ENCODE measurements at regions not wholly inside any gene's neighbourhood (a gene's known extent, or its start where the extent isn't known, plus 50 kb on each side); places are given as distances from the start of the nearest gene placed in this dataset.
A peak's percentile ranks its signal among the peaks of the same experiment; 100 is the strongest.

DNA sequence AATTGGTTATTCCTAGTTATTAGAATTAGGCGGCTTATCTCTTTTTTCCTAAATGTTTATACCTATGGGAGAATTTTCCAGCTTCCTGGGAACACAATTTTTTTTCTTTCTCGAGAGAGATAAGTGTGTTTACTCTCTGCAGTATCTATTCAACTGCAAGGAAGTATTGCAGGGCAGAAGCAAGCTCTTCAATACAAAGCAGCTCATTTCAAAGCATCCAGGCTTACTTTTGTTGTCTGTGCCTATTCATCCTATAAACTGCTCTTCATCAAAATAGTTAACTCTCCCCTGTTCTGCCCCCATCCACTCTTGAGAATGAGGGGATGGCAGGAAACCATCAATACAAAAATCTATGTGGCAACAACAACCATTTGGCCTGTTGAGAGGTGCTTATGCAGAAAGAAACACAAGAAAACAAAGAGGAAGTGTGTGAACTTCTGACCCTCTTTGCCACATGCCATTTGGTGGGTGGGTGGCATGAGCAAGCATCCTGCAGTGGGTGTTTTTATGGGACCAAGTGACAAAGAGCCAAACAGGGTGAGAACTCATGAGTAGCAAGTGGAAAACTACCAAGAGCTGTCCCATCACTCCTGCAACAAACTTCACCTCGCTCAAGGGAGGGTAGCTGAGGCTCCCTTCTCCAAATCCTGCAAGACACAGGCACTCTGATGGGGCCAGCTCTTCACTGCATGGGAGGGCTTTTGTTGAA lies 50.6 kb upstream of the MRPS6 start:
- Mint-ChIP-seq H3K9me3 (no peaks in the 10 kb centered on the region), H3K4me1 (ENCODE audit: unreplicated experiment) (peaks cover 9% of the 10 kb centered on the region), H3K27me3 (no peaks in the 10 kb centered on the region), H3K27ac (no peak overlapping the region), H3K4me3 (no peak overlapping the region), H3K36me3 (no peaks in the 10 kb centered on the region)
- DNase-seq (ENCODE audit: extremely low spot score, unreplicated experiment), result no peak
- TF ChIP-seq, protein P1, sequence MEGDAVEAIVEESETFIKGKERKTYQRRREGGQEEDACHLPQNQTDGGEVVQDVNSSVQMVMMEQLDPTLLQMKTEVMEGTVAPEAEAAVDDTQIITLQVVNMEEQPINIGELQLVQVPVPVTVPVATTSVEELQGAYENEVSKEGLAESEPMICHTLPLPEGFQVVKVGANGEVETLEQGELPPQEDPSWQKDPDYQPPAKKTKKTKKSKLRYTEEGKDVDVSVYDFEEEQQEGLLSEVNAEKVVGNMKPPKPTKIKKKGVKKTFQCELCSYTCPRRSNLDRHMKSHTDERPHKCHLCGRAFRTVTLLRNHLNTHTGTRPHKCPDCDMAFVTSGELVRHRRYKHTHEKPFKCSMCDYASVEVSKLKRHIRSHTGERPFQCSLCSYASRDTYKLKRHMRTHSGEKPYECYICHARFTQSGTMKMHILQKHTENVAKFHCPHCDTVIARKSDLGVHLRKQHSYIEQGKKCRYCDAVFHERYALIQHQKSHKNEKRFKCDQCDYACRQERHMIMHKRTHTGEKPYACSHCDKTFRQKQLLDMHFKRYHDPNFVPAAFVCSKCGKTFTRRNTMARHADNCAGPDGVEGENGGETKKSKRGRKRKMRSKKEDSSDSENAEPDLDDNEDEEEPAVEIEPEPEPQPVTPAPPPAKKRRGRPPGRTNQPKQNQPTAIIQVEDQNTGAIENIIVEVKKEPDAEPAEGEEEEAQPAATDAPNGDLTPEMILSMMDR (conservative IDR thresholded peaks at IDR 0.05), result no peak

DNA sequence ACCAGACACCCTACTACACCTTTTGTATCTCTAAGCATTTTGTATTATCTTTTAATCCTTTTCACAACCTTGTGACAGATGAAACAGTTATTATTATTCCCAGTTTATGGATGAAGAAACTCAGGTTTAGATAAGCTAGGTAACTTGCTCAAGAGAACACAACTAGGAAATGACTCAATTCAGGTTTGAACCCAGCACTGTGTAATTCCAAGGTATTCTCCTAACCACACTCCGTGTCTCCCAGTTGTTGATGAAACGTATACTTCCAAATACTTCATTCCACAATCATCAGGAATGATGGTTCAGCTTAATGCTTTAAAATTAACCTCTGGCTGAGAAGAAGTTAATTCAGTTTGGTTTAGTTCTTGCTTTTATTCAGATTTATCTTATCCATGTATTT lies 51.7 kb upstream of the MRPS6 start:
- Mint-ChIP-seq H3K27ac (no peak overlapping the region), H3K36me3 (no peaks in the 10 kb centered on the region), H3K4me1 (ENCODE audit: unreplicated experiment) (peaks cover 9% of the 10 kb centered on the region), H3K9me3 (no peaks in the 10 kb centered on the region), H3K4me3 (no peak overlapping the region), H3K27me3 (no peaks in the 10 kb centered on the region)
- no peak for DNase-seq (ENCODE audit: extremely low spot score, unreplicated experiment)
- TF ChIP-seq, protein P1 (conservative IDR thresholded peaks at IDR 0.05), result no peak

DNA sequence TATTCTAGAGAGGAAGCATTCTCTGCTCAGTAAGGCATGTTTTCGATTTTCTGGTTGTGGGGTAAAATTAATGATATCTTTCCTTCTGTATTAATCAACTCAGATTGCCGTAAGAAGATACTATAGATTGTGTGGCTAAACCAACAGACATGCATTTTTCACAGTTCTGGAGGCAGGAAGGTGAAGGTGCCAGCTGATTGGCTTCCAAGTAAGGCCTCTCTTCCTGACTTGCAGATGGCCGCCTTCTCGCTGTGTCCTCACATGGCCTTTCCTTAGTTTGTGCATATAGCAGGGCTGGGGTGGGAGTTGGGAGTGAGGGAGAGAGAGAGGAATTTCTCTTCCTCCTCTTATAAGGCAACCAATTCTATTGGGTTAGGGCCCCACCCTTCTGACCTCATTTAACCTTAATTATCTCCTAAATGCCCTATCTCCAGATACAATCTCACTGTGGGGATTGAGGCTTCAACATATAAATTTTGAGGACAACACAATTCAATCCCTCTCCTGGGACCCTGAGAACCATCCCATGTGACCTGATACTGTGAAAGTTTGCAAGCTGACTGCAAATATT lies 52.3 kb upstream of the MRPS6 start:
- peaks cover 9% of the 10 kb centered on the region for H3K4me1 Mint-ChIP-seq (ENCODE audit: unreplicated experiment)
- DNase-seq (ENCODE audit: extremely low spot score, unreplicated experiment), result no peak
- H3K36me3 Mint-ChIP-seq, result no peaks in the 10 kb centered on the region
- H3K27me3 Mint-ChIP-seq, result no peaks in the 10 kb centered on the region
- H3K27ac Mint-ChIP-seq, result no peak overlapping the region
- no peak overlapping the region for H3K4me3 Mint-ChIP-seq
- TF ChIP-seq, protein P1 (conservative IDR thresholded peaks at IDR 0.05), result no peak
- no peaks in the 10 kb centered on the region for H3K9me3 Mint-ChIP-seq

DNA sequence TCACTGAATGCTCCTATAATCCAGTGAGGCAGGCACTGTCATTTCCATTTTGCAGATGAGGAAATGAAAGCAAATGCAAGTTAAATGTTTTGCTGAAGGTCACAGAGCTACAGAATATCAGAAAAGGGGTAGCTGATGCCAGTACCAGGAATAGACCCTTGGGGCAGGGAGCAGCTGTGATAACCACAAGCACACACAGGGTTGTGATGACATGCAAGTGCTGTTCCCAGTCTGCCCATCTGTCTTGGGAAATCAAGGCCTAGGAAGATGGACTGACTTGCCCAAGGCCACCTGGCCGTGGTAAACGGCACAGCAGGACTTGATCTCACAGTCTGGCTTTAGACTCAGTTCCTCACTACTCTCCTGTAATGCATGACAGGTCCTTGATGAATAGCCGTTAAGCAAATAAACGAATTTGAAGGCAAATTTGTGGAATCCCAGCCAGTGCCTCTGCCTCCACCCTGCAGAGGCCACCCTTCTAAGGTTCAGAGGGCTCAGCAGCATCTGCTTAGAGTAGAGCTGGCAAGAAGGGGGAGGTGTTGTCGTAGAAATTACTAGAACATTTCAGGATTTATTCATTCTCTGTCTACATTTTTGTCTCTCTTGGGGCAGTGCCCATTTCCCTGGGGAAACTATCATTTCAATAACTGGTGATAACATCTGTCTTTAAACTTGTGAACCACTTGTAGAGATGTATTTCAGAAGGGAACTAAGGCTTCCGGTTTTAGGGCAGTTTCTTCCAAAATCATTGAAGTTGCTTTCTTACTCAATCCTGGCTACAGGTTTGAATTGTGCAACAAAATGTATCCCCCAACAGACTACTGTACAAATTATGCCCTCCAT lies 53.2 kb upstream of the MRPS6 start:
- Mint-ChIP-seq H3K36me3 (no peaks in the 10 kb centered on the region), H3K4me3 (peak overlapping the region; percentile 24), H3K4me1 (ENCODE audit: unreplicated experiment) (peaks cover 9% of the 10 kb centered on the region), H3K27ac (peak overlapping the region; percentile 40), H3K27me3 (no peaks in the 10 kb centered on the region), H3K9me3 (no peaks in the 10 kb centered on the region)
- DNase-seq (ENCODE audit: extremely low spot score, unreplicated experiment), result no peak
- TF ChIP-seq, protein P1 (conservative IDR thresholded peaks at IDR 0.05), result no peak

DNA sequence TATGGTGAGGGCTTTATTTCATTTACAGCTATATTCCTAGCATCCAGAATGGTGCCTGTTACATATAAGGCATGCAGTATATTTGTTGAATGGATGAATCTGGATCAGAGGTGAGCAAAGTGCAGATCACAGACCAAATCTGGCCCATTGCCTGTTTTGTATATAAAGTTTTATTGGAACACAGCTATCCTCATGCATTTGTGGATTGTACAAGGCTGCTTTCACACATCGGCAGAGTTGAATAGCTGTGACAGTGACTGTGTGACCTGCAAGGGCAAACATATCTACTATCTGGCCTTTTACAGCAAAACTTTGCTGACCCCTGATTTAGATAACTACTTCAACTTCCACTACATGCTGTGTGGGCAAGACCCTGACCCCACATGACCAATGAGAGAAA lies 54.0 kb upstream of the MRPS6 start:
- Mint-ChIP-seq H3K4me1 (ENCODE audit: unreplicated experiment) (peaks cover 9% of the 10 kb centered on the region), H3K27ac (no peak overlapping the region), H3K9me3 (peaks cover 6% of the 10 kb centered on the region), H3K4me3 (no peak overlapping the region), H3K27me3 (no peaks in the 10 kb centered on the region), H3K36me3 (no peaks in the 10 kb centered on the region)
- TF ChIP-seq, protein P1 (conservative IDR thresholded peaks at IDR 0.05), result no peak
- no peak for DNase-seq (ENCODE audit: extremely low spot score, unreplicated experiment)
